H1 (cell line): ENCODE measurements at regions not wholly inside any gene's neighbourhood (a gene's known extent, or its start where the extent isn't known, plus 50 kb on each side); places are given as distances from the start of the nearest gene placed in this dataset.

ENCODE experiments used
- EP300 ChIP-seq, 2 experiments: IDR thresholded peaks; 1 replicate in 1 of 2; 2 replicates in 1 of 2; pipeline ENCODE4 v1.6.1; 2011 to 2012; ENCODE audit warnings: low read depth in 2 of 2, low read length in 2 of 2, mild to moderate bottlenecking in 2 of 2, borderline replicate concordance in 1 of 2, inconsistent platforms in 1 of 2, moderate library complexity in 1 of 2
- POLR2AphosphoS5 ChIP-seq: IDR thresholded peaks from 2 replicates; pipeline ENCODE4 v1.6.1; 2011; ENCODE audit warnings: low read depth, low read length
- TF ChIP-seq, protein P1 (sequence below), 3 experiments: IDR thresholded peaks; 1 replicate in 2 of 3; 2 replicates in 1 of 3; pipeline versions ENCODE4 v1.5.1 to v1.6.1; 2011; ENCODE audit warnings: low read length in 3 of 3, mild to moderate bottlenecking in 3 of 3, inconsistent platforms in 2 of 3, low read depth in 1 of 3, moderate library complexity in 1 of 3; ENCODE audit not compliant: insufficient read depth in 1 of 3; ENCODE audit errors: control extremely low read depth in 1 of 3

DNA sequence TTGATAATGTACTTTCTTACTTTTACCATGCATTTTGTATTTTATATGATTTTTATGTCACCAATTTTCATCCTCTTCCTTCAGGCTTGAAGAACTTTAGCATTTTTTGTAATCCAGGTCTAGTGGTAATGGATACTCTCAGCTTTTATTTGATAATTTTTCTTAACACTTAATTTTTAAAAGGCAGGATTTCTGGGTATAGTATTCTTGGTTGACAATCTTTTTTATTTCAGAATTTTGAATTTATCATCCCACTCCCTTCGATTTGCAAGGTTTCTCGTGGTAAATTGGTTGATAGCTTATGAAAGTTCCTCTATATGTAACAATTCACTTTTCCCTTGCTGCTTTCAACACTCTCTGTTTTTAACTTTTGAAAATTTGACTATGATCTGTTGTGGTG, 363.7 kb downstream of the HTR7 start:
- TF ChIP-seq, protein P1, sequence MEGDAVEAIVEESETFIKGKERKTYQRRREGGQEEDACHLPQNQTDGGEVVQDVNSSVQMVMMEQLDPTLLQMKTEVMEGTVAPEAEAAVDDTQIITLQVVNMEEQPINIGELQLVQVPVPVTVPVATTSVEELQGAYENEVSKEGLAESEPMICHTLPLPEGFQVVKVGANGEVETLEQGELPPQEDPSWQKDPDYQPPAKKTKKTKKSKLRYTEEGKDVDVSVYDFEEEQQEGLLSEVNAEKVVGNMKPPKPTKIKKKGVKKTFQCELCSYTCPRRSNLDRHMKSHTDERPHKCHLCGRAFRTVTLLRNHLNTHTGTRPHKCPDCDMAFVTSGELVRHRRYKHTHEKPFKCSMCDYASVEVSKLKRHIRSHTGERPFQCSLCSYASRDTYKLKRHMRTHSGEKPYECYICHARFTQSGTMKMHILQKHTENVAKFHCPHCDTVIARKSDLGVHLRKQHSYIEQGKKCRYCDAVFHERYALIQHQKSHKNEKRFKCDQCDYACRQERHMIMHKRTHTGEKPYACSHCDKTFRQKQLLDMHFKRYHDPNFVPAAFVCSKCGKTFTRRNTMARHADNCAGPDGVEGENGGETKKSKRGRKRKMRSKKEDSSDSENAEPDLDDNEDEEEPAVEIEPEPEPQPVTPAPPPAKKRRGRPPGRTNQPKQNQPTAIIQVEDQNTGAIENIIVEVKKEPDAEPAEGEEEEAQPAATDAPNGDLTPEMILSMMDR (IDR thresholded peaks at IDR 0.05; ENCODE audit: control extremely low read depth in 1 of 3, insufficient read depth in 1 of 3, low read depth in 1 of 3, low read length in 3 of 3), result no peak
- TF ChIP-seq POLR2AphosphoS5 (no peak), EP300 (IDR thresholded peaks at IDR 0.05; ENCODE audit: borderline replicate concordance in 1 of 2, low read depth in 2 of 2, low read length in 2 of 2) (no peak)
